Stimulated activated CD4-positive, alpha-beta T cell treated with anti-CD3 and anti-CD28 coated beads, Interleukin-4, amount 100 ng/mL, for 1 hour (primary cell): ENCODE measurements at regions not wholly inside any gene's neighbourhood (a gene's known extent, or its start where the extent isn't known, plus 50 kb on each side); places are given as distances from the start of the nearest gene placed in this dataset.

Experiments used
- DNase-seq: peaks from one replicate; pipeline ENCODE4 v3.0.0-alpha.2; 2020

DNA sequence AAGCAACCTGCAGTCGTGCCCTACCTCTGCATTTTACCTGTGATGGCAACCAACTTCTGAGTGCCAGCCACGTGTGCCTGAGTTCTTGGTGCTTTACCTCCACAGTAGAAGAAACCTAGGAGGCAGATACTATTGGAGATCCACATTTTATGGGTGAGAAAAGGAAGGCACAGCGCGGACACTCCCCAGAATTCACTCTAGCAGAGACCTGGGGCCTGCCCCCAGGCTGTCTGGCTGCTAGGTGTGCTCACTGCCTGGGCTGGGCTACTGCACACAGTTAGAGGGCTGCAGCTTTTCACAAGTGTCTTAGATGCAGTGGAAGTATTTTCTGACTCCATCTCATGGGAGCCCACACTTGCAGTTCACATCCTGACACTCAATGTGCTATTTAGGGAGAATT, 598.8 kb upstream of the ADAMTS16 start:
- no peak for DNase-seq

DNA sequence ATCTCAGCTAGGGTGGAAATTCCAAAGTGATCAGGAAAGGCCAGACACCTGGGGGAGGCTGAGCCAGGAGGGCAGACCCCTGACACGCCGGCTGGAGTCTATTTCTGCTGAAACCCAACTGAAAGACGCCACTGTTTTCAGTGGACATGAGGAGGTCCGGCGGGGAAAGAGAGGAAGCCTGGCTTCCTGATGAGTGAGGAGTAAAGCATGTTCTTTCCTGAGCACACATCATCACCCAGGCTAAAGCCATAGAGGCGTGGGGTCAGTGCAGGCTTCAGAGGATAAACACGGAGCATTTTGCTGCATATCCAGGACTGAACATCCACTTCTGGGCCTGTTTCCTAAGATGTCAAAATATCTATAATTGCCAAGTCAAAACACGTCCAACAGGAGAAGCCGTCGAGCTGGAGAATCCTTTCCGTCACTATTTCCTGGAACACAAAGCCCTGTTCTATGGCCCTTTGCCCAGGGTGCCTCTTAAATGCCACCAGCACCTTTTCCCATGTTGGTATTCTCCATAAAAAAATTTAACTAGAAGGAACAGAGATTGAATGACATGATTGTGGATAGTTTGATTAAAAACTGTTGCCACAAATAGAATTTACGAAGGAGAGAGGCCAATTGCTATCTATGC, 597.9 kb upstream of the ADAMTS16 start:
- no peak for DNase-seq

- no peak for DNase-seq
These were observed 596.0 kb upstream of the ADAMTS16 start for GRCh38 chr5:4544049-4544670.

DNA sequence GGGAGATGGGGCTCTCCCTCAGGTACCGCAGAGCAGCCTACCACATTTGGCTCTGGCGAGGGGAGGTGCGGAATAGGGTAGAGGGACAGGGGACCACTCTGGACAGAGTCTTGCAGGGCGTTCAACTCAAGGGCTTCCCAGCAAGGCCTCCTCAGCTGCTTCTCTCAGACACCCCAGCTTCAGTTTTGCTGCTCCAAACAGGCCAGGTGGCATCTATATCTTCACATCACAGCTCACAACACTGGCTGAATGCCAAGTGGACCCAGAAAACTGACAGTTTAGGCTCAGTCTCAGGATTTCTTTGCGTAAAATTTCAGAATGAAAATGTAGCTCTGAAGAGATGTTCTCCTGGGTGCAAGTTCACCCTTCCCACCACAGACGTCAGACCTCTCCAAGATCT, 592.6 kb upstream of the ADAMTS16 start:
- DNase-seq: no peak

DNA sequence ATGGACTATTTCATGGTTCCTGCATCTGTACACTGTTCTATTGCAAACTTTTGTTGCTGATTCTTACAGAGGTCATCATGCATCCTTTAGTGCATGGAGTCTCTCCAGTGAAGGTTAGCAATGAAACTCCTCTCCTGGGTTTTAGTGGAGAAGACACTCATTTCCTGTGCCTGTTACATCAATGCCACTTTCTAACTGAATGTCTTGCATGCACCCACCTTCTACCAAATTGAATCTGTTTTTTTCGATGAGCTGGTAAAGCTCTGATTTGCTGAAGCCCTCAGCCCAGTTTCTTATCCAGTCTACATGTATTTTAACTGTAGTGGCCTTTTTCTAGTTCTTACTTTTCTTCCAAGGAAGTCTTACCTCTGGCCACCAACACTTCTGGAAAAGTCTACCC, 591.8 kb upstream of the ADAMTS16 start:
- DNase-seq: no peak

DNA sequence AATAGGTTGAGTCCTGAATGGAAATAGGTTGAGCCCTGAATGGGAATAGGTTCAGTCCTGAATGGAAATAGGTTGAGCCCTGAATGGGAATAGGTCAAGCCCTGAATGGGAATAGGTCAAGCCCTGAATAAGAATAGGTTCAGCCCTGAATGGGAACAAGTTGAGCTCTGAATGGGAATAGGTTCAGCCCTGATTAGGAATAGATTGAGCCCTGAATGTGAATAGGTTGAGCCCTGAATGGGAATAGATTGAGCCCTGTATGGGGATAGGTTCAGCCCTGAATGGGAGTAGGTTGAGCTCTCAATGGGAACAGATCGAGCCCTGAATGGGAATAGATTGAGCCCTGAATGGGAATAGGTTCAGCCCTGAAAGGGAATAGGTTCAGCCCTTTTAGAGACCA, 590.8 kb upstream of the ADAMTS16 start:
- no peak for DNase-seq

- no peak for DNase-seq
These were observed 589.1 kb upstream of the ADAMTS16 start for GRCh38 chr5:4551034-4551433.

DNA sequence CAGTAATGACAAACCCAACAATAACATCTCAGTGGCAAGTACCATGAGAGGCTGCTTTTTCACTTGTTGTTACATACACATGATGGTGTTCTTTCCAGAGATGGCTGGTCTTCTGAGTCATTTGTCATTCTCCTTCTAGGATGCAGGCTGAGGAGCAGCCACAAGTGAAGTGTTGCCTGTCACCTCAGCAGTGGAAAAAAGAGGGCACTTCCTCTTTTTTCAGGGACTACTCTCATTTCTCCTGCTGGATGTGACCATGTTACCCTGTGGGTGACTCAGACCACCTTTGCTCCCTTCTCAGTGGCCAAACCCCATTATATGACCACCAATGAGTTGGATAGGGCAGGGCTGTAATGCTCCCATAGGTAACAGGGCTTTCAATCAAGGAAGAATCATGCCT, 587.0 kb upstream of the ADAMTS16 start:
- no peak for DNase-seq

- DNase-seq: no peak
These were observed 586.2 kb upstream of the ADAMTS16 start for GRCh38 chr5:4553978-4554377.

GRCh38 chr5:4555725-4556285, 584.3 kb upstream of the ADAMTS16 start:
- no peak for DNase-seq

- DNase-seq: no peak
These were observed 578.7 kb upstream of the ADAMTS16 start for GRCh38 chr5:4561403-4561802.

DNA sequence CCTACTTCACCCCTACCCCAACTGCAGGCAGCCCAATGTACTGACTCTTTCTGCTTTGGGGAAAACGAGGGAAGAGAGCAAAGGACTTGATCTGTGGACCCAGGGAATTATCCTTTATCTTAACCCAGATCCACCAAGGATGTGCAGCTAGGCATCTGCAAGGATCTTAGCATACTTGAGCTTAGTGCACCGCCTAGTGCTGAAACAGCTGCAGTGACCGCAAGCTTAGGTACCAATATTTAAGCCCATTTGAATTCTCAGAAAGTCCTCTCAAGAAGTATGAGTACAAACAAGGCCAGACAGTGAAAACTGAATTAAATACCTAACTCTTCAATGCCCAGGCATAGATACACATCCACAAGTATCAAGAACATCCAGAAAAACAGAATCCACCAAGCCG, 576.7 kb upstream of the ADAMTS16 start:
- DNase-seq: no peak

DNA sequence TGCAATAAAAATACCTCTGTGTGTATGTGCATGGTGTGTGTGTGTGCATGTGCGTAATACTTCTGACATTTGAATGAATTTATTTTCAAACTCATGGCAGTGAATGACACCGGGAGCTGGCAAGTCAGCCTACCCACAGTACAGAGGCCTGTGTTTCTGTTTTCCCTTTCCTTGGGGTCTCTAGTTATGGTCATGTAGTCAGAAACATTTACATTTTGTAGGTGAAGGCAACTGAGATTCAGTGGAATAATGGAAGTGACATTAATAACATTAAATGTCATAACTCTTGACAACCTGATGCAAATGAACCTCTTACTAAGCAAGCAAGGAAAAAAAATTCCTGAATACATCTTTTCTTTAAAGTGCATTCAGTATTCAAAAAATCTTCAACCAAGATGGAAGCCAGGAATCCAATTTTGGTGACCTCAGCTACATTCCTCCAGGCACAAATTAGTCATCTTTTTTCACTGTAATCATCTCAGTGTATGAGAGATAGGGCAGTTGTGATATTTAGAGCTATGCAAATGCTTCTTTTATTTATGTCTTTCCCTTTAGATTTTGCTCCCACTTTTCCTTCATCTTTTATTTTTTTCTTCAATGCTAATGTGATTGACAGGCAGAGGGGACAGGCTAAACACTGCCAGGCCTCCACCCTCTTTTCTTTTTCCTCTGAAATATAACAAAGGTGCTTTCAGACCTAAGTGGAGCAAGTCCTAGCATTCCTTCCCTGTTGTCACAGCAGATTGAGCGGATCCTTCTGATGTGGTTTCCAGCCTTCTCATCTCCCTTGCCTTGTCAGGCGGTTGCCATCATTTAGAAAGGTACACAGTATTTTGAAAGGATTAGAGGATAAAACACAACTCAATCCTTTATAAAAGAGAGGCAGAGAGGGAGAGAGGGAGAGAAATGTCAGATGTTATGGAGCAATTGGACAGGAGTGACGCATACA, 569.8 kb upstream of the ADAMTS16 start:
- no peak for DNase-seq

GRCh38 chr5:4571248-4571948, 568.7 kb upstream of the ADAMTS16 start:
- DNase-seq: no peak

DNA sequence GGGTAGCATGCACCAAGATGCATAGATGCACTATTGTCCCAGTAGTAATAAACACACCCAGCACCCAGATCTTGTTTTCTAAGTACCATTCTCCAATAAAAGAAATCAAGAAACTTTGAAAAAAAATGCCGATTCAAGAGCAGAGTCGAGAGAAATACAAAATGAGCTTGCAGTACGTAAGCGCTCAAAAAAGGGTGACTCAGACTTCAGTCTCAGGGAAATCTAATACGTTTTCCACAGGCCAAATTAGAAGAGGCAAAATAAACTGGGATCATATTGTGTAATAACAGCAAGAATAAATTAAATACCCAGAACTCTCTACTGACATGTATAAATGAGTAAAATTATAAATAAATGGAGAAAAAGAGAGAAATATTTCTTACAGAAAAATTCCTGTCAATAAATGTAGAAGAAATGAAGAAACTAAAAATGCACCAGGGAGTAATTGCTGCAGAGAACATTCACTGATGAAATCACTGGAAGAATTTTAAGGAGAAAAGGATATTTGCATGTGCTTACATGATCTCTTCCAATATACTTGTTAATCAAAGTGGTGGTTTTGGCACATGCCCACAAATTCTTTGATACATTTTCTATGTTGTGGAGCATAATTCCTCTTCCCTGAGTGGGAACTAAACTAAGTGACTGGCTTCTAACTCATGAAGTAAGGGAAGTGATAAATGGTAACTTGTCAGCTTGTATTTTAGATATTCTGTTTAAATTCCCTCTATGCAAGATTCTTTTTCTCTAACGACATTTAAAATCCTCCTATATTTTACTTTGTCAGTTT, 567.6 kb upstream of the ADAMTS16 start:
- no peak for DNase-seq

DNA sequence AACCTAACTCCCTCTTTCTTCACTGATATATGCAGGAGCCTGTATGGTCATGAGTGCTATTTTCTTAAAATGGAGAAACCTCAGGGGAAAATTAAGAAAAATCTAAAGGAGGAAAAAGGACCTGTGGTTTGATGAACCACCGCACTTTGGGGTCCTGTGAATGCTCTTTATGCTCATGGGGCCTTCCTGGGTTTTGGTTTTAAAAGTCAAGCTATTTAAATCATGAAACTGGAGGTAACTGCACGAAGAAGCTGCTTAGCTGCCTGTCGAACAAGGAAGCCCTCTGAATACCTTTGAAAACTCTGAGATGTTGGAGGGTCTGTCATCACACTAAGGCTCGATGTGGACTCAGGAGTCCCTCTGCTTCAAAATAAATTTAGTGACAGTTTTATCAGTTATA, 564.5 kb upstream of the ADAMTS16 start:
- no peak for DNase-seq

DNA sequence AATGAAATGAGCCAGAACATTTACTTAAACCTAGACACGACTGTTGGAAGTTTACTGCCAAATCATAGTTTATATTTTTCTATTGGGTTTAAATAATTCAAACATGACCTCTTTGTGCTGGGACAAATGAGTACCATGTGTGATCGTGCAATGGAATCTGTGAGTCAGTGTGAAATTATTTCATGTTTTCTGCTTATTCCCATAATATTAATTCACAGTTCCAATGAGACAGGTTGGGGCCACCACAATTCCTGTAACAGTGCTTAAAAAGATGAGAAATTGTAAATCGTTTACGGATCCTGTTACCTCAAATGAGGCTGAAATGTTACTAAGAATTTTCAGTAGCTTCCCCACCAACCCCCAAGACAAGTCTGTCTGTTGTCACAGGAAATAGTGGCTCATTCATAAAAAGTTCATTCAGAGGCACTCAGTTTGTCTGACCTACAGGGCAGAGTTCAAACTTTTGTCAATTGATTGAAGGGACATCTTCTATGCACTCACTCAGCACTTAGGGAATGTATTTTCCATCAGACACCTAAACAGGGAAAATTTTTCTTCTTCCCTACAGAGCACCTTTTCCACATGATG, 563.9 kb upstream of the ADAMTS16 start:
- DNase-seq: no peak

DNA sequence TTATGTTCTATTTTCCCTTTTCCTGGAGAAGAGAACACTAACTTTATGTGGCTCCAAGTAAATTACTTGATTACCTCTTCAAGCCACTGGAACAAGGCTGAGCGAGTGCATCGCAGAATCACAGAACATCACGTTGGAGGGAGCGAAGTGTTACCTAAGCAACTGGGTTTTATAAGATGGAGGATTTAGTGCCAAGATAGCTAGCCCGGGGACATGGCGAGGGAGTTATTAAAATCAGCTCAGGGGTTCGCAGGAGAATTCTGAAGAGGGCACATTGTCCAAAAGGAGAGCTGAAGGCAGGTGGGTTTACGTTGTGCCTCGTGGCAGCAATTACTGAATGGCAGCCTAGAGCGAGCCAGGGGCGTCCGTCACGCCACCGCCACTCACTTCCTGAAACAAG, 563.2 kb upstream of the ADAMTS16 start:
- no peak for DNase-seq

DNA sequence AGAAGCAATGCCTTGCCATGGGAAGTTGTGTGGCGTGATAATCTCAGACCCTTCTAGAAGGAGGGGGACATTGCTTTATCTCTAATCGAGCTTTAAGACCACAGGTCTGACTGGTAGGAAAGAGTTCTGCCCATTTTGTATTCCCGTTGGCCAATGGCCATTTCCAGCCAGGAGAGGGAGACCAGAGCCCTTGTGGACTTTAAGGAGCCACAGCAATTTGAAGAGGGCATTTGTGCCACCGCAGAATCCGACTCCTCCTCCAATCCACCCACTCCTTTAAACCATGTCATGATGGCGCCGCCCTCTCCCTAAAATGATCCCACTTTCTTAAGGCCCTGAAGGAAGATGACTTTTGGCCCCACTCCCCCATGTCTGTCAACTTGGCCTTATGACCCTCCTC, 560.5 kb upstream of the ADAMTS16 start:
- DNase-seq: no peak

- DNase-seq: no peak
These were observed 559.4 kb upstream of the ADAMTS16 start for GRCh38 chr5:4580772-4581171.

- DNase-seq: no peak
These were observed 558.8 kb upstream of the ADAMTS16 start for GRCh38 chr5:4581289-4581688.

GRCh38 chr5:4584982-4585381, 555.1 kb upstream of the ADAMTS16 start:
- no peak for DNase-seq
